Left ventricle myocardium superior (tissue), 1 donor: ENCODE measurements at regions not wholly inside any gene's neighbourhood (a gene's known extent, or its start where the extent isn't known, plus 50 kb on each side); places are given as distances from the start of the nearest gene placed in this dataset.

Source experiments
- ATAC-seq: fragments of 200-7000 bp; cut with Tn5 transposase; one replicate; pipeline ENCODE4 v1.9.1; 2020; ENCODE audit warnings: mild to moderate bottlenecking, moderate library complexity
- DNase-seq: peaks from one replicate; pipeline ENCODE4 v3.0.0-alpha.2; 2020
- intact Hi-C: fragments of 100-400 bp; cut with micrococcal nuclease; formaldehyde crosslinking; loops from one replicate; pipeline ENCODE4 v1.11.0; 2022
- donor health status: DM: no; HTN: yes; CAD: no; lungs with severe emphysema.

- intact Hi-C loops: loop anchor here (2.0 kb wide), 1 partner anchor 108 kb away; no protein-coding TSS in a partner anchor
- DNase-seq (no peak), ATAC-seq (no peak)
Observed at GRCh38 chr6:138000941-138001340, 106.3 kb downstream of the PERP start.

- ATAC-seq: peak; percentile 28
- peak; percentile 57 for DNase-seq
- intact Hi-C loops: loop anchor here (2.0 kb wide), 1 partner anchor 107 kb away; no protein-coding TSS in a partner anchor
Observed at GRCh38 chr6:138001750-138002349, 105.4 kb downstream of the PERP start.

- intact Hi-C loops: no loop called here
- ATAC-seq (peak; percentile 32), DNase-seq (no peak)
Observed at GRCh38 chr6:138004430-138005287, 102.6 kb downstream of the PERP start.

- no peak for ATAC-seq
- intact Hi-C loops: no loop called here
- DNase-seq: no peak
Observed at GRCh38 chr6:138005846-138006245, 101.4 kb downstream of the PERP start.

- peak; percentile 30 for ATAC-seq
- no peak for DNase-seq
- intact Hi-C loops: no loop called here
Observed at GRCh38 chr6:138007014-138007472, 100.2 kb downstream of the PERP start.

GRCh38 chr6:138008791-138009190 is 98.4 kb downstream of the PERP start:
- intact Hi-C loops: no loop called here
- no peak for ATAC-seq
- no peak for DNase-seq

- intact Hi-C loops: no loop called here
- DNase-seq (no peak), ATAC-seq (no peak)
Observed at GRCh38 chr6:138011413-138011812, 95.8 kb downstream of the PERP start.

GRCh38 chr6:138012682-138013081 is 94.5 kb downstream of the PERP start:
- no peak for DNase-seq
- intact Hi-C loops: no loop called here
- no peak for ATAC-seq

GRCh38 chr6:138013959-138014358 is 93.3 kb downstream of the PERP start:
- ATAC-seq (no peak), DNase-seq (no peak)
- intact Hi-C loops: no loop called here

- intact Hi-C loops: no loop called here
- ATAC-seq: no peak
- no peak for DNase-seq
Observed at GRCh38 chr6:138017166-138017757, 90.0 kb downstream of the PERP start.

GRCh38 chr6:138018297-138018696 is 88.9 kb downstream of the PERP start:
- DNase-seq (no peak), ATAC-seq (no peak)
- intact Hi-C loops: no loop called here

GRCh38 chr6:138025528-138025978 is 81.7 kb downstream of the PERP start:
- intact Hi-C loops: no loop called here
- DNase-seq: no peak
- no peak for ATAC-seq

GRCh38 chr6:138026342-138026741 is 80.9 kb downstream of the PERP start:
- ATAC-seq (no peak), DNase-seq (no peak)
- intact Hi-C loops: no loop called here

- intact Hi-C loops: no loop called here
- no peak for DNase-seq
- ATAC-seq: no peak
Observed at GRCh38 chr6:138028893-138029292, 78.3 kb downstream of the PERP start.

- intact Hi-C loops: no loop called here
- ATAC-seq: peak; percentile 60
- DNase-seq: no peak
Observed at GRCh38 chr6:138030872-138031271, 76.3 kb downstream of the PERP start.

GRCh38 chr6:138031417-138031816 is 75.8 kb downstream of the PERP start:
- ATAC-seq: peak; percentile 72
- intact Hi-C loops: no loop called here
- DNase-seq: no peak

- DNase-seq (no peak), ATAC-seq (peak; percentile 87)
- intact Hi-C loops: no loop called here
Observed at GRCh38 chr6:138031850-138032249, 75.4 kb downstream of the PERP start.

GRCh38 chr6:138032571-138032970 is 74.6 kb downstream of the PERP start:
- ATAC-seq: no peak
- DNase-seq: no peak
- intact Hi-C loops: no loop called here

- intact Hi-C loops: no loop called here
- no peak for DNase-seq
- ATAC-seq: no peak
Observed at GRCh38 chr6:138034229-138034628, 73.0 kb downstream of the PERP start.

- ATAC-seq: no peak
- intact Hi-C loops: no loop called here
- DNase-seq: no peak
Observed at GRCh38 chr6:138035070-138035469, 72.1 kb downstream of the PERP start.
